ENCODE measurements at regions not wholly inside any gene's neighbourhood (a gene's known extent, or its start where the extent isn't known, plus 50 kb on each side); places are given as distances from the start of the nearest gene placed in this dataset.

DNA sequence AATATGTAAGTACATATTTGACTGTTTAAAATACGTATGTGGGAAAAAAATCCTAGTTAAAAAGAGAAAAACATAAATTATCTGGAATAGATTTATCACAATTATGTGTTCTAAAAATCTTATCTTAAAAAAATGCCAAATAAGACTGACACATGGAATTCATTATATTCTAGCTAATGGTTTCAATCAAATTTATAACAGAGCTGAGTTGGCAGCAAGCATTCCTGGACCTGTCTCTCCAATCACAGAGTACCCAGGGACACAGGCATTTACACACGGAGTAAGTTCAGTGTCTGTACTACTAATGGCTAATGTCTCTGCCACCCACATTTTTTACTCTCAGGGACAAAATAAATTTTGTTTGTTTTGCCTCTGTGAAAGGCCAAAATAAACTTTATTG is 122.3 kb downstream of the RPS12 start:
- DNase-seq (ENCODE audit: low read depth in 1 of 2, low spot score in 1 of 2): no peak

DNA sequence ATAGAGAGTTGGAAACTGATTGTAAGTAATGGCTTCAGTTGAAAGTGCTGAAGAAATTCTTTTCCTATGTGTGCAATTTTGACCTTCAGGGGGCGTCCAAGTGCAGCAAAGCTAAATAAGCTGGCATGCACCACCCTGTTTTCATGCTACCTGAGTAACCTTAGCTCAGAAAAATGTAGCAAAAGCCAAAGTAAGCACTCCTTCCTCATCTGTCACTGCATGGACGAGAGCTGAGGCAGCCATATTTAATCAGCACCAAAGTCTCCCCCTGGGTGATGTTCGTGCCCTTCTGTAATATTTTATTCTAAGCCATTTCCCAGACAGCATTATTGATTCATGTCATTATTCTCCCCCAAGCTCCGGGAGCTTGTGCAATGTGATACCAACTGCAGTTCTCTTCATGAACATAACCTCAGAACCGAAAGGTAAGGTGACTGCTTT is 123.1 kb downstream of the RPS12 start:
- no peak for DNase-seq (ENCODE audit: low read depth in 1 of 2, low spot score in 1 of 2)

DNA sequence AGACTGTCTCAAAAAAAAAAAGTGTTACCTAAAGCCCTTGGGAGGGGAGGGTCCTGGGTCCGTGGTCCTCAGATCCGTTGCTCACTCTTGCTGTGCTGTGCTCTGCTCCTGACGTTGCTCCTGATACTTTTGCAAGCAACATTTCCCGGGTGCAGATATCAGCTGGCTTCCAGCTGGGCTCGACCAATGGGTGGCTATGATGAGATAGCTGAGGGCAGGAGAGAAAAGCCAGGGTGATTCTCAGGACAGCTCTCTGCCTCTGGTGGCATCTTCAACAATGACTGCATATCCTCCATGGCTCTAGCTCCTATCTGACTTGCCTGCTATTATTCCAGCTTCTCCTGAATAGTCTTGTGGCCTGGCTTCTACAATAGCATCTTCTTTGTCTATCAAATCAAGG is 134.5 kb downstream of the RPS12 start:
- DNase-seq (ENCODE audit: low read depth in 1 of 2, low spot score in 1 of 2): no peak

DNA sequence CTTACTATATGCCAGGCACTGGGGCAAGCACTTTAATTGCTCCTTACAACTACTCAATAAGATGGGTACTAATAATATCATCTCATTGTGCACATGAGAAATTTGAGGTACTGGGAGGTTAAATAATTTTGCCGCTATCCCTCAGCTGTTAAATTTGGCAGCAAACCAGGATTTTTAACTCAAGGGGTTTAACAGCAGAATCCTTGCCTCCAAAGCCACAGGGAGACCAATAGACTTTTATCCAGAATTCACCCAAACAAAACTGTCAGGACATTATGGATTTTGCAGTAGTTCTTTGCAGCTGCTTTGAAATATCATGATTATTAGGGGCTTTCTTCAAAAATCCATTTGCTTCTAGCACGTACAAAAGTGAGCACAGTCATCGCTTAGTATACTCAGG is 136.2 kb downstream of the RPS12 start:
- DNase-seq (ENCODE audit: low read depth in 1 of 2, low spot score in 1 of 2): no peak

DNA sequence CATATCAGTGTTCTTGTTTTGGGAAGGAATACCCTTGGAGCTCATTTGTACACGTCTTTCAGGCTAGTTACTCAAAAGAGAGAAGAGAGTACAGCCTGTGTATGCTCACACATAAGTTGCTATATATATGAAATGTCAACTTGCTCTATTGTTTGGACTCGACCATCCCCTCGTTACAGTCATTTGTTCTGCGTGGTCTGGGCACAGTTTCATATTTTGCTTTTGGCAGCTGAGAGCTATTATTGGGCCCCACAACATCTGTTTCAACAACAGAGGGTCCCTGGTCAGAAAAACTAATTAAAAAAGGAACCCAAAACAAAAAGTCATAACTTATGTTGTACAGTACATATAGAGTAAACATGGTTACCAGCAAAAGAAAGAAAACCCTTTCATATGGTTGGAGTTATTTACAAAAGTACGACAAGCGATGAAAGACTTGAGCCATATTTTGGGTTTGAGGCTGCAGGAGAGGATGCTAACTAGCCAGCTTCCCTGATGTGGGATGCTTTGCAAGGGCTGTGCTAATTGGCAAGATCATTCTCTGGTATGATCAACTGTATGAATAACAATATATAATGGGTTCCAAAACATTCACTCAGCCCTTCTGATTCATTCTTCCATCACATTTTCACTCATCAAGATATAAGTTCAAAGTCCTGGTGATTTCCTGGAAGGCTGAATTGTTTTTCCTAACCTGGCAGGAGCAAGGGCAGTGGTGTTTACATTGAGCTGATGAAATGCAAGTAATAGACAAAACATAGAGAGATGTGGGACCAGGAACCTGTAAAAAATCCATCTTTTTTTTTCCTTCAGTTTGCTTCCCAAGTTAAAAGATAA is 137.9 kb downstream of the RPS12 start:
- DNase-seq (ENCODE audit: low read depth in 1 of 2, low spot score in 1 of 2): no peak

DNA sequence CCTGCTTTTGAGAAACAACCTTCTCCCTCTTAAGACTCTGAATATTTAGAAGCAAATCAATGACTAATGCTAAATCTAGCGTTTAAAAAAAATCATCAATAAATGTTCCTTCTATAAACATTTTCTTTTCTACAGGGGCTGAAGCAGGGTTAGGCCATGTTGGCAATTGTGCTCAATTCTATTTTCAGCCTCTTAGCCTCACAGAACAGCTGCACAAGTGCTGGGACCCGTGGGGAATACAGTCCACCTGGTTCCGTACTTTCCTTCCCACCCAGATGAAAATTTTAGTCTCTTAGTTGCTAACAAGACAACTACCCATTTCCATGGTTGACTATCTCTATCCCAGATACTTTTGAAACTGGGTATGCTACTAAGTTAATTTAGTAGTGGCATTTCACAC is 138.6 kb downstream of the RPS12 start:
- no peak for DNase-seq (ENCODE audit: low read depth in 1 of 2, low spot score in 1 of 2)

DNA sequence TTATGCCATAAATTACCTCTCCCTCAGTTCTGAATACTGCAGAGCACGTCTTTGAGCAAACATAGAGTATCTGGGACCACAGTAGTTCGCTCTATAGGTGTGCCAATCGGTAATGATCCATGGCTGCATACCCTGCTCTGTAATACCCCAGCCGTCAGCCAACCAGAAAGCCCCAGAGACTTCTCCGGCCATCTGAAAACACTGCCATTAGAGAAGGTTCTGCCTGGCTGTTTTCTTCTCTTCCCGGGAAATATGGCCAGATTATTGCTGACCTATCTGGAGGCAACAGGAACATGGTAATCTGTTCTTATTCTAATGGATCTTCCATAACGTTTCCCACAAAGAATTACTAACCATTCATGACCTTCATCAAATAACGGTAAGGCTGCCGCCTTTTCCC is 139.9 kb downstream of the RPS12 start:
- DNase-seq (ENCODE audit: low read depth in 1 of 2, low spot score in 1 of 2): no peak

DNA sequence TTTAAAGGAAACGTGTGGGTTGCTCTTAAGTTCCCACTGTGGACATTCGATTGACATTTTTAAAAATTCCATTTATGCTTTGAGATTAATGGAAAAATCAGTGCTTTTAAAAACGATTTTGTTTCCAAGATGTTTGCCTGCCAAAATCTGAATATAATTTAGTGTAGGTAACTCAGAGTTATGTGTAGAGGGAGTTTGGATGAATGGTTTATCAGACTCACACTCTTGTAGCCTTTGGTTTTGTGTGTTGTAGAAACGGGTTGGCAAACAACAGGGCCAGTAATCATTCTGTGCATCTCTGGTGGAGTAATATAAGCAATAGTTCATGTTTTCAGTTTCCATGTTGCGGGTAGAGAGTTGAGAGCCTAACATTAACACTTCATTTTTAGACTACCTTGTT is 140.6 kb downstream of the RPS12 start:
- DNase-seq (ENCODE audit: low read depth in 1 of 2, low spot score in 1 of 2): no peak

DNA sequence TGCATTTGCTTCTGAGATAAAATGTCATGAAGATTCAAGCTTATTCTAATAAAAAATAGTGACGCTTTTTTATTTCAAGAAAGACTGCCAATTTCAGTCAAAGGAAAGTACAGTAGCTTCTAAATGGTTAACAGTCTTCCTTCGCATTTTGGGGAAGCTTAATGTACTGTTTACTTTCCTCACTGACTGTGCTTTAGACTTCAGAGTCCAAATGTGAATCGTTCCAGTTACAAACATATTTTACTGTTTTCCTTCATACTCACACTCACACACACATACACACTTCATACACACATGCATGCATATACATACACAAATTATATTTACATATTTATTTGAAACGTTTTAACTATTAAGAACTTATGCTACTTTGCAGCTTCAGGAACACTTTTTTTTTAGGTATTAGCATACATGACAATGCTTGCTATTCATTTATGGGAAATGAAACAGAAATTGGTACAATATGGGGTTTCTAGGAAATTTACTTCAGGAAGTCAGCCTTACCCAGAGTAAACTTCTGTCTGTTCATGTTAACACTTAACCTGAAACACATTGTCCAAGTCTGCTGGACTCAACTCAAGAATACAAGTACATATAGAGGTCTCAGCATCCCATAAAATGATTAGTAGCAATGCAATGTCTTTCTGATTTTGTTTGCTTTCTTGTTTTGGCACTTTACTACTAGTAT is 145.4 kb downstream of the RPS12 start:
- no peak for DNase-seq (ENCODE audit: low read depth in 1 of 2, low spot score in 1 of 2)

DNA sequence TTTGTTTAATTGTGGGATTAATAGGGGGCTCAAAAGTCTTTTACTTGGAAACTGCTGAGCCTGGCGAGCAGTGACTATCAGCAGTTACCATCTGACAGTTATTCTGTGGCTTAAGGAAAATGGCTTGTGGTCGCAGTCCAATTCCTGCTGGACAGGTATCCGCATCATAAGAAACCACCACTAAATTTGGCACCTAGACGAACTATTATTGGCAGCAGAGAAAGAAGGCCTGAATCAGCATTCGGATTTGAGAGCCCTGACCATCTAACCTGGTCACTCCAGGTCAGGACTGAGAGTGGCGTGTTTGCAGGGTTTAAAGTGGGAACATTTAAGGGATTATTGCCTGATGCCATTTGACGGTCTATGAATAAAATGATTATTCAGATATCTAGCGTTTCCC is 146.4 kb downstream of the RPS12 start:
- DNase-seq (ENCODE audit: low read depth in 1 of 2, low spot score in 1 of 2): no peak

DNA sequence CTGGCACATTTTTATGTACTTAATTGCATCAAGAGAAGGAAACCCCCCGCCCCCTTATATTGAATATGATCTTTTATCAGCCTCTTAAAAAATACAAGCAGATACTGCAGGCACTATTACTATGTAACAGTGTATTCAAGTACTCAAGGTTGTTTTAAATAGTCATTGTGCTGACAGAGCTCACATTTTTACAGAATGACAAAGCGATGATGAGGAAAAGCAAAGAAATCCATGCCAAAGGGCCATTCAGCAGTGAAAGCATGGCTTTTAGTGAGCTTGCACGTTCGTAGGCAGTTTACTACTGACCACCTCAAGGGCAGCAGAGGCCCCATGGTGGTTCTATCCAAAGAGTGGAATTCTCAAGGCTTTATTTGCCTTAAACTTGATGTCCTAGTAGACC is 146.8 kb downstream of the RPS12 start:
- no peak for DNase-seq (ENCODE audit: low read depth in 1 of 2, low spot score in 1 of 2)

DNA sequence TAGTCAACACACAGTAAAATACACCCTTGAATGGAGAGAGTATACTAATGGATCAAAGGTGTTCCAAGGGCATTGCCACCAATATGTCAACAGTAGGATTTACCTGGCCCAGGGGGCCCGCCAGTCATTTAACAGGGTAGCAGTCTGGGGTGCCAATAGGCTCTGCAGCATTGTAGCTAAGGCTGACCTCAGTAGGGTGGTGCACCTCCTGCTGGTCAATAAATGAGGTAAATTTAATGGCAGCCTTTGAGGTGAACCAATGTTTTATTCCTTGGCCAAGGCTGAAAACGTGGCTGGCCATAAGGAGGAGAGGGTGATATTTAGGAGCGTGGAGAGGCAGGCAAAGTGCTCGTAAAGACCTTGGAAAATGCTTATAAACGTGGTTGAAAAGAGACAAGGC is 147.2 kb downstream of the RPS12 start:
- DNase-seq (ENCODE audit: low read depth in 1 of 2, low spot score in 1 of 2): no peak

DNA sequence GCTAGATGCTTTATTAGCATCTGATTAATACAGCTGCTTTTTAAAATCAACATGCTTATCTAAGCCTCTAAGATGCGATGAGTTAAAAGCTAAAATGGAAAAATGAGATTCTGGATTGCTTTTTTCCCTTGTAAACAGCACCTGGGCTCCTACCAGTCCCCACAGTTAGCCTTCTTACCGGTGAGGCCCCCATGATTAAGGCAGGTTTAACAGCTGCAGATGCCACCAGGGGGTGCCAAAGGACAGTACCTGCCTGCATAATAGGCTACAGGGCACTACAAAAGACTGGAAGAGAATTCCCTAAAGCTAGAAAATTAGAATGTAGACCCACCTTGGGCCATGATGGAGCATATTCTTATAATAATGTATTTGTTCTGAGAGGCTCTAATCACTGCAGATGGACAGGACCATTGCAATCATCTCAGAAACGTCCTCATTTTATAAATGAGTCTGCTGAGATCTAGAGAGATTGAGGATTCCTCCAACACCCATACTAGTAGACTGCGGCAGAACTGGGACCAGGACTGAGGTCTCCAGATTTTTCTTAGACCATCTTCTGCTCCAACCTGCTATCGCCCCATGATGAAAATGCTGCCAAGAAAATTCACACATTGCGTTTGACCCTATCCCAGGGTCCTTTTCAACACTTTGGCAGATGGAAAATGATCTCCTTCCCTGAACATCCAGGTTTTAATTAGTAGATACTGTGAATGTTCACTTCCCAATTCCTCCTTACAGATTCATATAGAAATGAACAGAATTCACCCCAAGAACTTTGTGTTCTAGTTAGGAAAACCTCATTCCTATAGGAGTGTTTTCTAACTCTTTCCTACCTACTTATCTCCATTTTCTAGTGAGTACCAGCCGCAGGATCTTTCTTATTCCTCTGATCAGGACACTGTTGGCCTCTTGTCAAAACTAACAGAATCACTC is 148.8 kb downstream of the RPS12 start:
- DNase-seq (ENCODE audit: low read depth in 1 of 2, low spot score in 1 of 2): peak; percentile 8 to 15

DNA sequence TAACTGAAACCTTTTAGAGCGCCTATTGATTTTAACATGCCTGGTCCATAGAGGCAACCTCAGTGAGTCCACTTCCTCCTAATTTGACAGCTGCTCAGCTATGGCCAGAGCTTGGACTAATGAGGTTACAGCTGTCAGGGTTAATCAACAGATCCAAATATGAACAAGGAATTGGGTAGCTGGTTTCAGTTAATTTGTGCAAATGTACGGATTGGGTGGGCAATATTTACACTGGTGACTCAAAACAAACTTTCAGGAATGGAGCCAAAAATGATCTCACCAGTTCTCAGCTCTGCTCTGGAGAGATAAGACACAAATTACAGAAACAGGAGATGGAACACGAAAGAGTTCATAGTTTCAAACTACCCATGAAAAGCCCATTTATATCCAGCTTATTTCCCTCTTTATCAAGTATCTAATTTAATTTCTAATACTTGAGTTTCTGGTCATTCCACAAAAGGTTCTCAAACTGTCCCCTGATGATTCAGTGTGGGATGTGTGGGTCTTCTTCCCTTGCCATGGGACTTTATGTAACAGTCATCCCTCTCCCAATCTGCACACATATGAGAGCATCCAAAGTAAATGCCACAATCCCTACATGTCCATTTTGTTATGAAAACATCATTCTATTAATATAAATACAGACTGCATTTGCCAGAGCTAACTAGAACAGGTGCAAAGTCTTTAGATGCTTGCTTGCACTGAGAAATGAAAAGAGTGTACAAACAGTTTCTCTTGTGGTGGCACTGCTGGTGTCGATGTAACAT is 149.9 kb downstream of the RPS12 start:
- DNase-seq (ENCODE audit: low read depth in 1 of 2, low spot score in 1 of 2): no peak

DNA sequence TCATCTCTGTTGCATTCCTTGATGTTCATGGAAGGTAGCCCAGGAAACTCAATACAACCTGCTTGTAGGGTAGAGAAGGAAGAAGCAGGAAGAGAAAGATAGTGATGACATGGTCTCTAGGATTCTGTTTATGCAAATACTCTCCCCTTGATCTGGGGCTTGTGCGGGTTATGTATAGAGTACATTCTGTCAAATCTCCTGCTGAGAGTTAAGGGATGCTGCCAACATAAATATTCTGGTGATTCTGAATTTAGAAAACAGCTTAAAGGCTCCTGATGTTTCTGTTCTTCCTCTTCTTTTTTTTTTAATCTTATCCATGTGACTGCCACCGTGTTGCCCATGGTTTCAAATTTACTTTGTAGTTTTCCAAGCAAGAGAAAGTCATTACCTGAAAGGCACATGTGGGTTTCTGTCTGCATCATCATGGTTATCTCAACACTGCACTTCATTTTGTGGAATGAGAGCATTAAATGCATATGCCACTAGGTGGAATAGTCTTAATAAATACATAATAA is 150.6 kb downstream of the RPS12 start:
- no peak for DNase-seq (ENCODE audit: low read depth in 1 of 2, low spot score in 1 of 2)

DNA sequence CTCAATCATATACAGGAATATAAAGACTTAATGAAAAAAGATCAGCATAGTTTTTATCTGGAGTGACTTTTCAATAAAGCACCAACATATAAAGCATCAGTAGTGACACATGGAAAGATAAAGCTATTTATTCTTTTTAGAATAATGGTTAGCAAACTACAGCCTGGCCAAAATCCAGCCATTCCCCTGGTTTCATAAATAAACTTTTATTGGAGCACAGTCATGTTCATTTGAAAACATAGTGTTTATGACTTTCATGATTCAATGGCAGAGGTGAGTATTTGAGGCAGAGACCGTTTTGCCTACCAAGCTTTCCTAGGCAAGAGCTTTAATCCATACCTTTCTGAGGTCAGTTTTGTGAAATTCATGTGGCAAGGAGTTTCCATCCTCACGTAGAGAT is 153.5 kb downstream of the RPS12 start:
- DNase-seq (ENCODE audit: low read depth in 1 of 2, low spot score in 1 of 2): no peak

DNA sequence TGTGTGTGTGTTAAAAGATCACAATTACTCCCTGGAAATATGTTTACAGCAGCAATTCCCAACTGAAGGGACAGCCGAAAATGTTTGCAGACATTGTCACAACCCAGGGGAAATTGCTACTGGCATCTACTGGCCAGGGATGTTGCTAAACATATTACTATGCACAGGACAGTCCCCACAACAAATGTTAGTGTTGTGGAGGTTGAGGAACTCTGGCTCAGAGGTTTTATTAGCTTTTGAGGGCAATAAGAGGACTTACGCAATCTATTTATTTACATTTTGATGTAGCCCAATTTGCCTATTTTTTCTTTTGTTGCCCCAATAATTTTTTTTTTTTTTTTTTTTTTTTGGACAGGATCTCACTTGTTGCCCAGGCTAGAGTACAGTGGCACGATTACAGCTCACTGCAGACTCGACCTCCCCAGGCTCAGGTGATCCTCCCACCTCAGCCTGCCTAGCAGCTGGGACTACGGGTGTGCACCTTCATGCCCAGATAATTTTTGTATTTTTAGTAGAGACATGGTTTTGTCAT is 154.1 kb downstream of the RPS12 start:
- DNase-seq (ENCODE audit: low read depth in 1 of 2, low spot score in 1 of 2): no peak

DNA sequence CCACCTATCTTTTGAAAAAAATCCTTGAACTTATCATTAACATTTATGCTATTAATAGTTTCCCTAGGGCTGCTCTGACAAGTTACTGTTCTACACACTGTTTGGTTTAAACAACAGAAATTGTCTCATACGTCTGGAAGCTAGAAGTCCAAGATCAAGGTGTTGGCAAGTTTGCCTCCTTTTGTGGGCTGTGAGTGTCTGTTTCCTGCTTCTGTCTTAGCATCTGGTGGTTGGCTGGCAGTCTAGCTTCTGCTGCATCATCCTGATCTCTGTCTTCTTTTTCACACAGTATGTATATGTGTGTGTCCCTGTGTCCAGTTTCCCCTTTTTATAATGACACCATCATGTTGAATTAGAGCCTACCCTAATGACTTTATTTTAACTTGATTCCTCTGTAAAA is 154.8 kb downstream of the RPS12 start:
- DNase-seq (ENCODE audit: low read depth in 1 of 2, low spot score in 1 of 2): no peak

DNA sequence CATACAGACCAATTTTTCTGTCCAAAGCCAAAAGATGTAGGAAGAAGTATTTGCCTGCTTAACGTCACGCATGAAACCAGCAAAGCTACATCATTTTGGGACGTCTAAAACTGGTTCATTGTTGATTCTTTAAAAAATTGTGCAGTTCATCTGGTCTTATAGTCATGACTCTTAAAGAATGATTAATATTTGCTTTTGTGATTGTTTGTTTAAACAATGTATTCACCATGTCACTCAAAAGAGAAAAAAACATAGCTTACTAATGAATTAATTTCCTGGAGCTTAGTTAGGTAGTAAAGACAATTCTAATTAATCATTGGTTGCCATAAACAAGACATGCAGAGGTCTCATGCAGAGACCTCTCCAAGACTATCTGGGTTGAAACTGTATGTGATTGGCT is 157.3 kb downstream of the RPS12 start:
- no peak for DNase-seq (ENCODE audit: low read depth in 1 of 2, low spot score in 1 of 2)

DNA sequence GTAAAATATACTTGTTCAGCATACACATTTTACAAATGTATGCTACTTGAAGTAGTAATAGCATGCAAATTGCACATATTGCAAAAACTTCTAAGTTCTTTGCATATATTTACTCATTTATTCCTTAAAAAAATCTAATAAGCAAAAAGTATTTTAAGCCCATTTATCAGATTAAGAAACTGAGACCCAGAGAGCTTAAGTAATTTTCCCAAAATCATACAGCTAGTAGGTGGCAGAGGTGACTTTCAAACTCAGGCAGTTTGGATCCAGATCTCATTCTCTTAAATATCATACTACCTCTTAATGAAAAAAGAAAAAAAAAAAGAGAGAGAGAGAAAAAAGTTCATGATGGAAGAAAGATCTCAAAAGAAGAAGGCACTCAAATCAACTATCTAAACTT is 157.9 kb downstream of the RPS12 start:
- no peak for DNase-seq (ENCODE audit: low read depth in 1 of 2, low spot score in 1 of 2)
